ENCODE measurements at regions not wholly inside any gene's neighbourhood (a gene's known extent, or its start where the extent isn't known, plus 50 kb on each side); places are given as distances from the start of the nearest gene placed in this dataset.

DNA sequence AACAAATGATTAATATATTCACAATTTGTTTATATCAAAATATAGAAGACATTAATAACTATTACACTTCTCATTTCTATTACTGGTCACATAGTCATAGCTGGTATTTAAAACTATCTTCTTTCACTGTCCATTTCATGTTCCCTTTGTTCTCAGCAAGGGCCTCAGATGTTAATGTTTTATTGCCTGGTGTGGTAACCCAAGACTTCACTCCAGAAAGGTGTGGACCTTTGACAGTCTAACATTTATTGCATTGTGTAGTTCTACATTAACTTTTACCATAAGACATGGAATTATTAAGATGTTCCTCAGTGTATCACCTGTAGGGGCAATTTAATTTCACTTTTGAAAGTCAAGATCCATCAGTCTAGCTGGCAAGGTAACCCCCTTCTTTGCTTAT lies 691.3 kb downstream of the SQOR start:
- no peak for DNase-seq

DNA sequence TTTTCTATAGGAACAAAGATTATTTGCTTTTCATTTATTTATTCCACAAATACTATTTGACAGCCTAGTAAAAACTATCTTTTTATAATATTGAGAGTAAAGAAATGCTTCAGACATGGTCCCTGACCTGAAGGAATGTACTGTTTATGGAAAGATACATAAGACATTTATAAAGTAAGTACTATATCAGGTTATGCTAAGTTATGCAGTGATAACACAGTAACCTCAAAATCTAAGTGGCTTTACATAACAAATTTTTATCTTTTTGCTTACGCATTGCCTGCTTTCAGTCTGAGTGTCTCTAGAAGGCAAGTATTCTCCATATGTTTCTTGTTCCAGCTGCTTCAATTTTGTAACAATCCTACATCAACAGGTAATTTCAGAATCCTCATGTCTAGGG lies 694.0 kb downstream of the SQOR start:
- DNase-seq, result no peak

DNA sequence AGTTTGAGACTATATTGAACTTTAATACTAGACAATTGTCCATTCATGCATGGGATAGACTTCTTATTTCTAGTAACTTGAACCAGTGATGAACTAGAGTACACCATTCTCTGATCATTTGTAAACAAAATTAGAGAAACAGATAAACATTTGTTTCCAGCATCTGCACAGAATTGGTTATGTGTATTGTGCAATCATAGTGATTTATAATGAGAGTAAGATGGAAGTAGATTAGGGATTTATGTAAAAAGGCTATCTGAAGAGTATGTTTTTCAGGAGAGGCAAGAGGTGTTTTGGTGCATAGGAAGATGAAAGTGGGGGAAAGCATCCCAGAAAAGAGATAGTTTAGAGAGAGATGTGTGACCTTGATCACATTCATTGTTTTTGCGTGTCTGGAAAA lies 695.0 kb downstream of the SQOR start:
- no peak for DNase-seq

DNA sequence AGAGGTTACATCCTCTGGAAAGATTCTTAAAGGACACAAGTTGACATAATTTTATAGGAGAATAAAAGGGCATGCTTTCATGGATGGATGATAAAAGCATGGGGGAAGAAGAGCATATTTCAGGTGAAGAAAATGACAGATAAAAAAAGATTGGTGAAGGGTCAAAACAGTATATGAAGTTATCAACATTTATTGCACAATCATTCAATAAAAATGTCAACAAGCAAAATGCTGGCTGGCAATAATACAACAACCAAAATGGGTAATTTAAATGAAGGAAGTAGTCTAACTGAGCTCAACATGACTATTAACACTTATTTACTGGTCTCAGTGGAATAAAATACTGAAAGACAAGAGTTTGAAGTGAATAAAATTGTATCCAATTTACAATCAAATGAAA lies 696.7 kb downstream of the SQOR start:
- DNase-seq, result no peak

DNA sequence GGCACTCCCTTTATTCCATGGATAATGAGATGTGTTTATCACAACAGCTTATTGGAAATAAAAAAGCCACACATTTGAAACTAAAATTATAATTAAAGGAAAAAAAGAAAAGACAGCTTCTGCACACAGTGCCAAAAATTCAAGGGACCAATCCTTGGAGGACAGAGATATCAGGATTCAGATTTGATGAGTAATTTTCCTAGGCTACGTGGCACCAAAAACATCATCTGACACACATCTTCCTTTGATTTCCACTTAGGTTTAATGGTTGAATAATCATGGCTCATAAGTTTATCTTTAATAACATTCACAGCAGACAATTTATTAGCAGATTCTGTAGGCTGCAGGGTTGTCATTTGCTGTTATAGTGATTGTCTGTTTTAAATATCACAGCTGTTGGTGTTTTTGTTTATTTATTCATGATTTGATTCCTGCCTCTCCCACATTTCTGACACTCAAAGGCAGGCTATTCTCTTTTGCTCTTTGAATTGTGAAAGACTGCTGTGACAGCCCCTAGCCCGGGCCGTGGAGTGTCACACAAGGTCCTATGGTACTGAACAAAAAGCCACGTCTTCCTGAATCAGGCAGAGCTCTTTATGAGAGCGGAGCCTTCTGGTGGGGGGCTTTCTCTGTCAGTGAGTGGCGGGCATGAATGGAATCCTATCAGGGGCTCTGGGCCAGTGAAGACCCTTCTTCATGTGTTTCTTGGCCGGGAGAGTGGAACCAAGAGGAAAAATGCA lies 708.5 kb downstream of the SQOR start:
- DNase-seq, result peak; percentile 67

DNA sequence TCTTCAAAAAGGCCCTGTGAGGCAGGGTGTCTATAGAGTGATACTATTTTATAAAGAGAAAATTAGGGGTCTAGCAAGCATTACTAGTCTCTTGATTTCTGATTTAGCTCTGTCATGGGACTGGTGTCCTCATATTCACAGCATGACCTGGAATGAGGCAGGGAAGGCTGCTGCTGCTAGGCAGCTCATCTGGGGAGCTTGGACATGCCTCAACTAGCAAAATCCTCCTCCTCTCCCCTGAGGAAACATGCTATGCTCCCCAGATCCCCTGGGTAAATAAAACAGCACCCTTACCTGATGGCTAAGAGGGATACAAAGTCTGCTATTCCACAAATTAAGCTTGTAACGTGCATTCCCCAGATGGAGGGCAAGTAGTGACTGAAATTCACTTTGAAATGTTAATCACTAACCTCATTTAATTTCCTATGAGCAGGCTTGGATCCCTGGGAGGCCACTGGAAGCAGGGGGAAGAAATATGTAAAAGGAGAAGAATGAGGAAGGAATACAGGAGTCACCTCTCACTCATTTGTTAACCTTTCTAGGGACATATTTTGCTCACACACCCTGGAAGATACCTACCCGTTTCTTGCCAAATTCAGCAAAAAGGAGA lies 709.4 kb downstream of the SQOR start:
- DNase-seq, result no peak

DNA sequence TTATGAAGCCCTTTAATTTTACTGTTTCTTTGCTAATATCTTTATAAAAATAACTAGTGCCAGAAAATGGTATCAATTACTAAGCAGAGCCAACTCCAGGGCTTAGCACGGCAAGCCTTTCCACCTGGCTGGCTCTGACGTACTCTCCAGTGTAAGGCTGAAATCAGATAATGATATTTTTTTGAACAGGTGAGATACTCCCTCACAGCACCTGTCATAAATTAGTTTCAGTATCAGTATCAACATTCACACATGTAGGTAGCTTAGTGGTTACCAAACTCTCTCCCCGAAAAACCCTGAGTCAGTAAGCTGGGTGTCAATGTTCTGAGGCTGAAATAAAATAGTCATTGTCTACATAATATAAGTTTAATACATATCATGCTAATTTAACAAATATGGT lies 710.1 kb downstream of the SQOR start:
- DNase-seq, result no peak

DNA sequence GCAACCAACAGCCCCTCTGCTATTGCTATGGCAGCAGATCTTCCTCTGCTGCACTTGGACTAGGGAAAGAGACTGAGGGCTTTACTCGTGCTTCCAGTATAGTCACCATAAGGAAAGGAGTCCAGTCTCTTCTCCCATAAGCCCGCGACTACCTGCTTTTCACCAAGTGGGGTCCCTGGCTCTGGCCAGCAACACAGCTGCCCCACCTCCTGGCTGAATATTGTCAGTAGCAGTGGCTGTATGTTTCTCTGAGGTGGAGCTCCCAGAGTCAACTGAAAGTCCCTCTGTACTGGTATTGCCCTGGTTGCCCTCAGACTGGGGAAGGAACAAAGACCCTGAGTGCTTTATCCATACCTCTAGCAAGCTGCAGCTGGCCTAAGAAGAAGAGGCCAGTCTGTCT lies 719.6 kb downstream of the SQOR start:
- no peak for DNase-seq

DNA sequence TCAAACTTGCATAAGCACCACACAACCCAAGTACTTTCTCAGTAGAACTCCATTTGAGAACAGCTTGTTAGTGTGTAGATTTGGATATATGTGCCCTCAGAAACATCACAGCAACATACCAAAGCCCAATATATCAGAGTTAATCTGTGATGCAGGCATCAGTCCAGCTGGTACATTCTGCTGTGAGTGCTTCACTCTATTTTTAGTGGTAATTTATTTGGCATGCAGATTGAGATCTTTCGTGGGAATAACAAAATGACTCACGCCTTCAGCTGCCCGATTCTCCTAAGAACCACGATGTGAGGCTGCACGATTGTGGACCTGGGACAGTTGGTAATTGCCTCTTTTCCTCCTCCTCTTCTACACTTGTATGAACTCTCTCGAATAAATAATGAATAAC lies 730.7 kb downstream of the SQOR start:
- DNase-seq, result no peak

DNA sequence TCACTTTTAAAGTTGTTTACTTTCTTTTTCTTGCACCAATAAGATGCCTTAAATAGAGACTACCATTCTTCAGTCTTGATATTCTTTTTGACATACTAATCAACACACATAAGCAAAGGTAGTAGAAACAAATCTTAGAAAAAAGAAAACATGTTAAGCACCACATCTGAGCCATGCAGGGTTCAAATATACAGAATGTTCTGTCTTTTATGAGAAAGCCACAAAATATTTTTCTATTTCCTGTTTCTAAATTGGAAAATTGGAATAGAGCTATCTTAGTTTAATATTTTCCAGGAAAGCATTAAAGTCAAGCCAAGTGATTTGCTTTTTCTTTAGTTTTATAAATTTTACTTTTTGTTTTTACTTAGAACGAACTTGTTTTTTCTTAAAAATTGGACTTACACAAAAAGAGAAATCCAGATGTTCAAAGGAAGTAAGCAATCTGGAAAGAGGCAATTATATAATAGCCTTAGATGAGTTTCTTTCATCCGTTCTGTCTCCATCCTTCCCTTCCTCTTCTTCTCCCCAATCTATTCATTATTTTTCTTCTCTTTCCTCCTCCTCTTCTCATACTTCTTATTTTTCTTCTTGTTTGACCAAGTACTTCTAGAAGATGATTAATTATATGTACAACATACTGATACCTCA lies 731.7 kb downstream of the SQOR start:
- no peak for DNase-seq

DNA sequence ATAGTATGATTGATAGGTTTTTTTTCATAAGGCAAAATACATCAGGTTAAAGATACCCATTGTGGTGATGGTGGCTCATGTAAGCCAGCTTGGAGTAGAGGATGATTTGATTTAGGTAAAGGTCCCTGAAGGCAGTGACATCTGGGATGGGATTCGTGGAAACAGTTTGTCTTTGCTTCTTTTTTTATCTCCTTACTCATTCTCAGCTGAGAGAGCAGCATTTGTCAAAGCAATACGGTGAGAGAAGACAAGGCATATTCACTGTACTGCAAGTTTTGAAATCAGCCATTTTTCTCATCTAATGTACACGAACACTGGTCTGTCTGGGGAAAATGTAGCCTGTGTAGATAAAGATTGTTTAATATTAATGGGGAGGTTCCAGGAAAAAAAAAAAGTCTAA lies 749.1 kb downstream of the SQOR start:
- DNase-seq, result no peak

DNA sequence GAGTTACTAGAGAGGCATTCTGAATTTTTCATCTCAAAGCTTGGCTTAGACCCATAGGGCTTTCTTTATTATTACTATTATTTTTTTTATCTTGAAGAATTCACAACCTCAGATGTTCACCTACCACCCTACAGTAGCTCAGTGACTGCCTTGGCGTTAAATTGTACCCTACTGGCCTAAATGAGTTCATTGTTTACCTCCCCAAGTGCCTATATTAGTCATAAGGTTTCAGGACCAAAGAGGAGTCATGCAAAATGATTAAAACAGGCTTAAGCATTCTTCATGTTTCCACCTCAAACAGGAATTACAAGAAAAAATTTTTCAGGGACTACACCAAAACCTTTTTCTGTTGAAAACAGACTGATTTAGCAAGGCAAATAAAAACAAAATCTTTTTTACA lies 751.5 kb downstream of the SQOR start:
- no peak for DNase-seq

DNA sequence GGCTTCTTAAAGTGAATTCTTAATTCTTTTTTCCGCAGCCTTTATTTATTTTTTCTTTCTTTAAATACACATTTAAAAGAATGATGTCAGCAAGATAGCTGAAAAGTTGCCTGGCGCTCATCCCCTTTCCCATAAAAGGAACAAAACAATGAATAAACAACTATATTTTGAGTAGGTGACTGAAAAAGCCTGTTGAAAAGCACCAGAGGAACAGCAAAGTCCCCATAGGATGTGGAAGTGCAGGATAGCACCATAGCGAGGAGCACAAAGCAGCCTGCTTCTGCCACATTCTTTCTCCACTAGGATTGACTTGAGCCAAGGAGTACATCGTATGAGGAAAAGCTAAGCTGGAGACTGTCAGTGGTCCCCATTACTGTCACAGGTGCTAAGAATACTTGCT lies 754.9 kb downstream of the SQOR start:
- DNase-seq, result no peak

DNA sequence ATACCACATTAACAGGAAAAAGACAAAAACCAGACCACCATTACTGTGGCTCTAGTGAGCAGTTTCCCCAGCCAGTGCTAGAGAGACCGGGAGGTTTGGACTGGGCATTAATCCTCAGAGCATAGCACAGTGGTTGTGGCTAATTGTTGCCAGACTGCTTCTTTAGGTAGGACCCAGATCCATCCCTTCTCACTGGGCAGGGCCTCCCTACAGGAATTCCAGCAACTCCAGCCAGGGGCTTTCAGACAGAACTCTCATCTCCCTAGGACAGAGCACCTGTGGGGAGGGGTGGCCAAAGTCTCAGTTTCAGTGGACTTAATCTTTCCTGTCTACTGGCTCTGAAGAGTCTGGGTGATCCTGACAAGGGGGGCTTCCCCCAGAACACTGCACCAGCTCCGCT lies 759.6 kb downstream of the SQOR start:
- DNase-seq, result no peak

DNA sequence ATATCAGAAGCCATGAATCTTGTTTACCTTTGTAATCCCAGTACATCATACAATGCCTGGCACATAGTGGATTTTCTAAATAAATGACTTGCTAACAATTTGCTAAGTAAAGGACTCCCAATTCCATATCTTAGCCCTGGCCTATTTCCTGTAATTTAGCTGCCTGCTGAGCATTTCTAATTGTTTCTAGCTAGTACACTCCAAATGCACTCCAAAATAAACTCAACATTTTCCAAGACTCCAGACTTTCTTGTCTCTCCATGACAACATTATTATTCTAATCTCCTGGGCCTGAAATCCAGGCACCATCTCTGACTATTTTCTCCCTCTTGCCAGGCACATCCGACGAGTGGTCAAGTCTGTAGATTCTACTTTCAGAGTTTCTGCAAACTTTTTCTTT lies 773.5 kb downstream of the SQOR start:
- DNase-seq, result no peak

DNA sequence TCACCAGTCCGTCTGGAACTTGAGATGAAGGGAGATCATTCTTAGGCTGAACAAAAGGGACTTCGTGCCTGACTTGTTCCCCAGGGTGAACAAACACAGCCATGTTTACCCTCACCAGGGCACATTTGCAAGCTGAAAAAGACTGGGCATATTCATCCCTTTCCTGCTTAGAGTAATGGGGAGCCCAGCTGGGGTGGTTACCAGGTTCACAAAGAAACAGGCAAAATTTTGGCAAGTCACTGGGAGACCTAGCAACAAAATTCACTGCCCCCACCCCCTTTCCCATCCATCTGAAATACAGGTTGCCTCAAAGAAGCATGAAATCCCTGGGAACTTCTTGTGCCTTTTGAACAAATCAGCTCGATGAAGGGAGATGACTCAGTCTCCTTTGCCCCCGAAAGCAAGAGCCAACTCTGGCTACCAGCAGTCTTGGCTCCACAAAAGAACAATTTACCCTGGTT lies 775.0 kb downstream of the SQOR start:
- DNase-seq, result no peak

DNA sequence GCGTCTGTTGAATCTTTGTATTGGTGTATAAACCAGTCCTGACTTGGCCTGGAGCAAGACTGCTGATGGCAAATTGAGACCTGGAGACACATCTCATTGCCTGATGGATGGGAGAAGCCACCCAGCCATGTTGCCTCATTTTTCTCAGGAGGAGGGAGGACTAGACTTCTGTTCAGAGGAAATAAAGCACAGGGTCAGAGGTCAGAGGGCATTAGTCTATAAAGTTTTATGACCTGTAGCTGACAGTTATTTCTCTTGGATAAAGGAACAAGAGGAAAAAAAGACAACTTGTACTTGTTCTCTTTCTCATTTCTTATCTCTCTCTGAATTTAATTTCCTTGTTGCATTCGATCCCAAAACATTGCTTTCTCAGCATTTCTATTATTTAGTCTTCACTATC lies 775.9 kb downstream of the SQOR start:
- DNase-seq, result no peak

DNA sequence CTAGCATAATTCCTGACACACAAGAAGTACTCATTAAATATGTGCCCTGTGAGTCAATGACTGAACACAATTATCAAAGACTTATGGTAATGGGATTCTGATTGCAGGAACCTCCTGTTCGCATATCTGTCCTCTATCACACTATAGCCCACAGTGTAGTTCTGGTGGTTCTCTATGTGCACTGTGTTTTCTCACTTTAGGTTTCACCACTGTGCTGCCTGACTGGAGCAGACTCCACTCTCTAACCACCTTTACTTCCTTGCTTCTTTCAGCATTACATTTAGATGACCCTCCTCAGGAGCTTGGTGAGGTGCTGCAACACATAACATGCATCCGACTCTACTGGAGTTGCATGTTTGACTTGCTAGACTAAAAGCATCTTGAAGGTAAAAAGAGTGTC lies 777.1 kb downstream of the SQOR start:
- no peak for DNase-seq

DNA sequence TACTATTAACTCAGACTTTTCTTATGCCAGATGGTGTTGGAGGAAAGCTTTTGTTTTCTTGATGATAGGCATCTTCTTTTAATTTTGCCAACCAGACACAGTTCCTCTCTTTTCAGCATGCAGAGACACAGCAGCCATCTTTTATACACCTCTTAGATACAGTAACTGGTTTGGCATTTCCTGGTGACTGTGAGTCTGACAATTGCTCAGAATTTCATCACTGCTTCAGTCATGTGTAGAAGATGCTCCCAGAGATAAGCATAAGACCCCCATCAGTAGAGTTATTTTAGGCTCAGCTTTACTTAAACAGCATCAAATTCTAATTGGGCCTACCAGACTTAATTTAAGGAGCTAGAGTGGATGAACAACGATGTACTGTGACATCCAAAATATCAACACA lies 779.0 kb downstream of the SQOR start:
- DNase-seq, result no peak

DNA sequence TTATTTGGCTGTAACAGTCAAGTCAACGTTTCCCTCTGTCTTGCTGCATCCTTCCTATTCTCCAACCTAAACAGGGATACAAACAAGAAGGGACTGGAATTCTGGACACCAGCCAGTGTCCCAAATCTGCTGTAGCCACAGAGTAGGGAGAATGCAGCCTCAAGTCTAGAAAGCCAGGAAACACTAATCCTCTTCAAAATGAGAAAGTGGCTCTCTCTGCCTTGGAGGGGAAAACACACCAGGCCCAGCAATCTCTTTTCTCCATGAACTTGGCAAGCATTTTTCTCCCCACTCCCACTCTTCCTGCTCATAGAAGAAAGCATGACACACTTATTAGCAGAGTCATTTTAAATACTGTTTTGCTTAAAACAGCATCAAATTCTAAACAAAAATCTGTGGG lies 781.7 kb downstream of the SQOR start:
- DNase-seq, result no peak

DNA sequence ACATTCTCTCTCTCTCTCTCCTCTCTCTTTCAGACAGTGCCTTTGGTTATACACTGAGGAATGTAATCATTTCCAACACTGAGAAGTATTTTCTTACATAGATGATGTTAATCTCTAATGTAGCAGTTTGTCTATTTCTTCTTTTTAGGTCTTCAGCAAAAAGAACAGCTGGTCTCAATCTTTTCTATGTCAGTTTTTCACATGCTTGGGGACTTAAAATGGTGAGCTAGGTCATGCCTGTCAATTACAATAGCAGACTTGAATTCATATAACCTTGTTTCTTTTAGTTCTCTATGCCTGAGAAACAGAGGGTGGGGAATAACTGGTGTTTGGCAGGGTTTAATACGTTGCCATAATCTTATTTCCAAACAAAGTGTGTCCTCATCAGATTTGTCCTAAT lies 786.2 kb downstream of the SQOR start:
- no peak for DNase-seq

DNA sequence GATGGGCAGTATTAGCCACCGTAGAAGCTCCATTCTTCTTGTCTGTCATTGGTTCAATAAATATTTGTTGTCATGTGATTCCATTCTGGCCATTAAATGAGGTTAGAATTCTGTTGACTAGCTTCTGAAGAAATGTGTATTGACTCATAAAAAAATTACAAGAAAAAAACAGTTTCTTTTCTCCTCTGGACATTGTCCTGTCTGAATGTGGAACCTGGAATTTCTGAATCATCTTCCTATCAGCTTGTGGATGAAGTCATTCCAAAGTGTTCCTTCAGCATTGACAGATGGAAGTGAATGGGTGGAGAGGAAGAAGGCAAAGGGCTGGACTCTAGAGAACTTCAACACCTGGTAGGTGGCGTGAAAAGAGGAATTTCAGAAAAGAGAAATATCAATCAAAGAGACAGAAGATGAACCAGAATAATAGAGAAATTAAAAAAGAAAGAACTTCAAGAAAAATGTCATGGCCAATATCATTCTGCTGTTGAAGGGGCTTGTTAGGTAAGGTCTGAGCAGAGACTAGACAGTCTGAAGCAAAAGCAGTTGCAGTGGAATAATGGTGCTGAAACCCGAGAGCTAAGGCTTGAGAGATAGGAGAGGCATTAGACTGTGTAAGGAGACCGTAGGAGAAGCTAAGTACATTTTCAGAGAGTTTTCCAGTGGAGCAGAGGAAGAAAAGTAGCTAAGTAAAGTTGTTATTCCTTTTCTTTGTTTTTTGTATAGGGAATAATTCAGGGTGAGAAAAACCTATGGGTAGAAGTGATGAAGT lies 806.6 kb downstream of the SQOR start:
- DNase-seq, result no peak

DNA sequence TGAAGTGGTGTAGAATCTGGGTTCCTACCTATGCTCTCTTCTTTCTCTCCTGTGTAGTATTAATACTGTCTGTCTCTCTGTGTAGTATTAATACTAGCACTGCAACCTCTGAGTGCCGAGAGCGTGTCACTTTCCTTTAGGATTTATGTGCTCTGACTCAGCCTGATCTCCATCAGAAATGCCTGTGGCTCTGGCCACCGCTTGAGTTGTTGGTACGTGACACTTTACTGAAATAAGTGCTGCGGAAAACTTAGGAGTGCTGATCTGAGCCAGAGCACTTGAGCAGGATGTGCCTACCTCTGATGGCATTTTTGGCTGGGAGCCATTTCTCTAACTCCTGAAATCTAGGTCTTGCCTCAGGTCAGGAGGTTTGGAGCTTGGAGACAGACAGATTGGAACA lies 807.4 kb downstream of the SQOR start:
- no peak for DNase-seq
